Erythroblast (primary cell): ENCODE measurements at regions not wholly inside any gene's neighbourhood (a gene's known extent, or its start where the extent isn't known, plus 50 kb on each side); places are given as distances from the start of the nearest gene placed in this dataset.

ENCODE experiments used
- DNase-seq, 2 experiments: peaks; one replicate each; lab custom pipeline; 2025; lab: John Stamatoyannopoulos, UW
- GATA1 ChIP-seq: IDR thresholded peaks from 2 replicates; pipeline ENCODE4 v1.6.1; 2011; ENCODE audit warnings: low read depth, mild to moderate bottlenecking, control low read depth, low read length, moderate library complexity
- POLR2A ChIP-seq: IDR thresholded peaks from 2 replicates; pipeline ENCODE4 v1.6.1; 2011; ENCODE audit warnings: mild to moderate bottlenecking, low read length

- DNase-seq = no peak
- no peak for TF ChIP-seq POLR2A
Measured at GRCh38 chr6:21992178-21992967, 304.5 kb downstream of the PRL start.

GRCh38 chr6:21993841-21994240 lies 303.0 kb downstream of the PRL start:
- TF ChIP-seq GATA1 (no peak), POLR2A (no peak)
- DNase-seq = no peak

GRCh38 chr6:21994821-21995220 lies 302.0 kb downstream of the PRL start:
- no peak for DNase-seq
- TF ChIP-seq POLR2A (no peak), GATA1 (no peak)

GRCh38 chr6:21995318-21995717 lies 301.5 kb downstream of the PRL start:
- TF ChIP-seq POLR2A = no peak
- TF ChIP-seq GATA1 = no peak
- no peak for DNase-seq

- DNase-seq = no peak
- TF ChIP-seq GATA1 (no peak), POLR2A (no peak)
Measured at GRCh38 chr6:21996425-21997118, 300.3 kb downstream of the PRL start.

GRCh38 chr6:21997119-21998037 lies 299.5 kb downstream of the PRL start:
- TF ChIP-seq GATA1 (no peak), POLR2A (no peak)
- no peak for DNase-seq

GRCh38 chr6:21998582-21998981 lies 298.3 kb downstream of the PRL start:
- DNase-seq = no peak
- TF ChIP-seq GATA1 = no peak
- no peak for TF ChIP-seq POLR2A

- no peak for TF ChIP-seq GATA1
- no peak for DNase-seq
Measured at GRCh38 chr6:21999012-21999528, 297.8 kb downstream of the PRL start.

- no peak for DNase-seq
- no peak for TF ChIP-seq GATA1
- no peak for TF ChIP-seq POLR2A
Measured at GRCh38 chr6:21999741-22000140, 297.1 kb downstream of the PRL start.

- TF ChIP-seq POLR2A (no peak), GATA1 (no peak)
- no peak for DNase-seq
Measured at GRCh38 chr6:22001396-22002027, 295.3 kb downstream of the PRL start.

GRCh38 chr6:22003287-22003686 lies 293.5 kb downstream of the PRL start:
- no peak for TF ChIP-seq POLR2A
- no peak for TF ChIP-seq GATA1
- DNase-seq = no peak

- DNase-seq = no peak
- TF ChIP-seq GATA1 = no peak
- TF ChIP-seq POLR2A = no peak
Measured at GRCh38 chr6:22006795-22007194, 290.0 kb downstream of the PRL start.

- TF ChIP-seq GATA1 (no peak), POLR2A (no peak)
- DNase-seq = no peak
Measured at GRCh38 chr6:22007469-22007868, 289.4 kb downstream of the PRL start.
